ENCODE measurements at regions not wholly inside any gene's neighbourhood (a gene's known extent, or its start where the extent isn't known, plus 50 kb on each side); places are given as distances from the start of the nearest gene placed in this dataset.

GRCh38 chr3:64316971-64317370 is 91.7 kb upstream of the PRICKLE2 start:
- Histone ChIP-seq H3K9me3 (no peaks in the 10 kb centered on the region), H3K4me3 (no peak overlapping the region), H3K27ac (no peak overlapping the region), H3K27me3 (no peaks in the 10 kb centered on the region), H3K36me3 (no peaks in the 10 kb centered on the region), H3K4me1 (no peaks in the 10 kb centered on the region)
- WGBS = 76% methylated on average over 4 of the region's 4 CpGs
- TF ChIP-seq POLR2A (IDR thresholded peaks at IDR 0.05) (no peak), POLR2AphosphoS5 (IDR thresholded peaks at IDR 0.05) (no peak), EP300 (IDR thresholded peaks at IDR 0.05) (no peak), CTCF (IDR thresholded peaks at IDR 0.05) (no peak)
- no peak for DNase-seq (ENCODE audit: low spot score in 2 of 2)

- H3K27ac ChIP-seq = no peak overlapping the region
- 37% methylated on average over 5 of the region's 5 CpGs for WGBS
- H3K36me3 ChIP-seq = no peaks in the 10 kb centered on the region
- no peak for DNase-seq (ENCODE audit: low spot score in 2 of 2)
- no peak overlapping the region for H3K4me3 ChIP-seq
- TF ChIP-seq CTCF (IDR thresholded peaks at IDR 0.05) = no peak
- TF ChIP-seq POLR2A (IDR thresholded peaks at IDR 0.05) = no peak
- no peak for TF ChIP-seq POLR2AphosphoS5 (IDR thresholded peaks at IDR 0.05)
- TF ChIP-seq EP300 (IDR thresholded peaks at IDR 0.05) = no peak
- peaks cover 7% of the 10 kb centered on the region for H3K4me1 ChIP-seq
- H3K9me3 ChIP-seq = no peaks in the 10 kb centered on the region
- H3K27me3 ChIP-seq = no peaks in the 10 kb centered on the region
Measured at GRCh38 chr3:64311424-64312061, 86.3 kb upstream of the PRICKLE2 start.

- DNase-seq (ENCODE audit: low spot score in 2 of 2) = no peak
- TF ChIP-seq EP300 (IDR thresholded peaks at IDR 0.05) (no peak), CTCF (IDR thresholded peaks at IDR 0.05) (no peak), POLR2A (IDR thresholded peaks at IDR 0.05) (no peak), POLR2AphosphoS5 (IDR thresholded peaks at IDR 0.05) (no peak)
- H3K9me3 ChIP-seq = no peaks in the 10 kb centered on the region
- 100% methylated on average over 1 of the region's 1 CpG for WGBS
- H3K27ac ChIP-seq = no peak overlapping the region
- no peak overlapping the region for H3K4me3 ChIP-seq
- no peaks in the 10 kb centered on the region for H3K27me3 ChIP-seq
- H3K36me3 ChIP-seq = no peaks in the 10 kb centered on the region
- peaks cover 7% of the 10 kb centered on the region for H3K4me1 ChIP-seq
Measured at GRCh38 chr3:64308931-64309330, 83.7 kb upstream of the PRICKLE2 start.

- WGBS = 55% methylated on average over 2 of the region's 2 CpGs
- no peaks in the 10 kb centered on the region for H3K9me3 ChIP-seq
- TF ChIP-seq EP300 (IDR thresholded peaks at IDR 0.05) (no peak), POLR2AphosphoS5 (IDR thresholded peaks at IDR 0.05) (no peak), CTCF (IDR thresholded peaks at IDR 0.05) (no peak), POLR2A (IDR thresholded peaks at IDR 0.05) (no peak)
- H3K4me1 ChIP-seq = peaks cover 5% of the 10 kb centered on the region
- no peak for DNase-seq (ENCODE audit: low spot score in 2 of 2)
- H3K4me3 ChIP-seq = no peak overlapping the region
- H3K27ac ChIP-seq = no peak overlapping the region
- no peaks in the 10 kb centered on the region for H3K36me3 ChIP-seq
- no peaks in the 10 kb centered on the region for H3K27me3 ChIP-seq
Measured at GRCh38 chr3:64306745-64307144, 81.5 kb upstream of the PRICKLE2 start.

- Histone ChIP-seq H3K9me3 (no peaks in the 10 kb centered on the region), H3K4me1 (no peaks in the 10 kb centered on the region), H3K27ac (no peak overlapping the region), H3K4me3 (no peak overlapping the region), H3K27me3 (no peaks in the 10 kb centered on the region), H3K36me3 (no peaks in the 10 kb centered on the region)
- no peak for DNase-seq (ENCODE audit: low spot score in 2 of 2)
- TF ChIP-seq POLR2A (IDR thresholded peaks at IDR 0.05) (no peak), EP300 (IDR thresholded peaks at IDR 0.05) (no peak), CTCF (IDR thresholded peaks at IDR 0.05) (no peak), POLR2AphosphoS5 (IDR thresholded peaks at IDR 0.05) (no peak)
- WGBS = 90% methylated on average over 1 of the region's 1 CpG
Measured at GRCh38 chr3:64305731-64306130, 80.5 kb upstream of the PRICKLE2 start.
